HG03103 (cell line): ENCODE measurements at regions not wholly inside any gene's neighbourhood (a gene's known extent, or its start where the extent isn't known, plus 50 kb on each side); places are given as distances from the start of the nearest gene placed in this dataset.
"Not testable (repeated sequence)": the region's sequence is repeated elsewhere in the genome, so short reads cannot be mapped to it uniquely, and the experiment has no call there.

Source experiments
- ATAC-seq: cut with Tn5 transposase; IDR thresholded peaks from one replicate; pipeline ENCODE4 v1.9.1; 2021; ENCODE audit warnings: low read depth; ENCODE audit not compliant: unreplicated experiment

DNA sequence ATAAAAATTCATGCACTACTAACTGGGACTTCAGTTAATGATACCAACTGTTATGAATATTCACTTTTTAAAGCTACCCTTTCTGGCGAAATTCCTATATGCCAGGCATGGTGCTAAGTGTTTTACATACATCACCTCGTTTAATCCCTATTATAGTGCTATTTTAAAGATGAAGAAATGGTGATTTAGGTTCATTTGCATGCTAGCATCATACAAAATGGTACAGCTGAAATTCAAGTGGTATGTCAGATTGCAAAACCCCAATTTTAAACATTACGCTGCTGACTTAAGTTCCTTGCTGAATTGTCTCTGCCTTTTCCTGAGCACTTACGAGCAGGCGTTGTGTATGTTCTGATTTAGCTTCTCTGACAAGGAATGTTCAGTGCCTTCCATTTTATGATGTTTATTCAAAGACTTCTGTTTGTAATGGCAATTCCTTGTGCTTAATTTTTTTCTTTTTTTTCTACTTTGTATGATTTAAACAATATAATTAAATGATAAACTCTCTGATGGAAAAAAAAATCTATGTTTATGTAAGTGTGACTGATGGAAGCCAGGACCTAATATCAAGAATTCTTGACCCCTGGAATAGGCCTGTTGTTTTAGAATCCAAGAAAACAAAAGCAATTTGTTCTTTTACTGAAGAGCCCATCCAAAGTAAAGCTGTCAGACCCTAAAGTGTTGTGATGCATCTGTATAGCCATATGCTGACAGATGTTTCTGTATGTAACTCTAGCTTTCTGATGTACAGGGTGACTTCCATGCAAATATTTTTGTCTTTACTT is 148.1 kb downstream of the PCDH7 start:
- ATAC-seq, result no peak

DNA sequence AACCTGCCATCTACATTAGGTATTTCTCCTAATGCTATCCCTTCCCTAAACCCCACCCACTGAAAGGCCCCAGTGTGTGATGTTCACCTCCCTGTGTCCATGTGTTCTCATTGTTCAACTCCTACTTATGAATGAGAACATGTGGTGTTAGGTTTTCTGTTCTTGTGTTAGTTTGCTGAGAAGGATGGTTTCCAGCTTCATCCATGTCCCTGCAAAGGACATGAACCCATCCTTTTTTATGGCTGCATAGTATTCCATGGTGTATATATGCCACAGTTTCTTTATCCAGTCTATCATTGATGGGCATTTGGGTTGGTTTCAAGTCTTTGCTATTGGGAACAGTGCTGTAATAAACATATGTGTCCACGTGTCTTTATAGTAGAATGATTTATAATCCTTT is 149.2 kb downstream of the PCDH7 start:
- ATAC-seq, result not testable (repeated sequence)

DNA sequence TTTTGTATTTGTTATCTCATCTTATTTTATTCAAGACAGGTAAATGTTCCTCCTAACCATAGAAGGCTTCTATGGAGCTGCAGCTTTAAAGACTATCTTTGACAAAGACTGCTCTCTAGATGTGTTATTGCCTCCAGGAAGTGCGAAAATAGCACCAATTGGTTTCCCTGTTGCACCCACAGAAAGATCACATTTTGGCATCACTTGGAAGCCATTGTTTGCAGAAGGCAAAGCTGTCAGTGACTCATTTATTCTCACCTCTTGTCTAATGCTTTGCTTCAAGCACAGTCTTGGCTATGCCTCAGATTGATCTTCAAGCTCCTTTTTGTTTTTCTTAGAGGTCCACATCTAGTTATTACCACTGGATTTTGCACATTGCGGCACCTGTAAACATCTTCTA is 150.3 kb downstream of the PCDH7 start:
- no peak for ATAC-seq

DNA sequence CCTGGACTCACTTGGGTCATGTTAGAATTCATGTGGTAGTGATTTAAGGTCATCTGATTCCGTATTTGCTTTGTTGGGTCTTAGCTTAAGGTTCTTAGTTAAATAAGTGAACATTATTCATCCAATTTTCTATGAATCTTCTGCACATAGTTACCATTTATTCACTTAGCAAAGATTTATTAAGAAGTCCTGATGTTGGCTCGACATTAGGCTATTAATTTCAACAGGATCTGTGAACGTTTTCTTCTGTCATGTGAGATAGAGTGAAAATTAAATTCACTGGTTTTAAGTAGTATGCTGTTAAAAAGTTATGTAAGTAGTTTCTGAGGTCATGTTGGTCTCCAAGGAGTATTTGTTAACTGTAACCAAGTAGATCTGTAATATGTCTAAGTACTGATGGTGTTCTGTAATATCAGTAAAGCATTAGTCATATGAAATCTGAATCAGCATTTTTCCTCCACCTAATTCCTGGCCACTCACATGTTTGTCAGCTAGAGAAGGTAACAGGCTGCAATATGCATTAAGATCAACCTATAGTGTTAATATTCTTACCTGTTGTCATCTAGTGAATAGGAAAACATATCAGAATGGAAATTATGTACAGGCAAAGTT is 155.6 kb downstream of the PCDH7 start:
- ATAC-seq, result no peak

DNA sequence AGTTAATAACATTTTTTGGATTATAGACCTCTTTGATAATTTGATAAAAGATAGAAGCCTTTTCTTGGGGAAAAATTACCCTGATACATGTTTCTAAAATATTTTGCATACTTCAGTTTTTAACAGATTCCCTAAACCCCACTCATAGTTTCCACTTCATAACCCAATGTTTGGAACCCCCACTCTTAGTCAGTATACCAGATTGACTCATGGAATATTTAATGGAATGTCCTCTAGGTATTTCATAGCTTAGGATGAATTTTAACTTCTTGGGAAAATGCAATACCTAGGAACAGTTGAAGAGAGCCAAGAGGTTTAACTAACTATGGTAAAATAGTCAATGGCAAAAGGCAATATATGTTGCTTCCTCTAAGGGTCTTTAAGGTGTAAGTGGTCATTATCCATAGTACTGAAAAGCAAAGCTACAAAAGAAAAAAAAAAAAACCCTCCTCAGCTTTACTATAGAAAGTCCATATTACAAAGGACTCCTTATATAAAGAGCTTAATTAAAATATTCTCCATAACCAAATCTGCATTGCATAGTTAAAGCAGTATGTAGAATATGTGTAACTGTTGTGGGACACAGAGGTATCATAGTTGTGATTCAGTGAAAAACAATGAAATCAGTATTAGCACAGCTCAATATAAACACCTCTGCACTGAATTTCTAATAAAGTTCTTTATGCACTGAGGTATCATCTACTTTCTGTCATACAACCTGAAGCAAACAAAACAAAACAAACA is 159.9 kb downstream of the PCDH7 start:
- ATAC-seq, result no peak

DNA sequence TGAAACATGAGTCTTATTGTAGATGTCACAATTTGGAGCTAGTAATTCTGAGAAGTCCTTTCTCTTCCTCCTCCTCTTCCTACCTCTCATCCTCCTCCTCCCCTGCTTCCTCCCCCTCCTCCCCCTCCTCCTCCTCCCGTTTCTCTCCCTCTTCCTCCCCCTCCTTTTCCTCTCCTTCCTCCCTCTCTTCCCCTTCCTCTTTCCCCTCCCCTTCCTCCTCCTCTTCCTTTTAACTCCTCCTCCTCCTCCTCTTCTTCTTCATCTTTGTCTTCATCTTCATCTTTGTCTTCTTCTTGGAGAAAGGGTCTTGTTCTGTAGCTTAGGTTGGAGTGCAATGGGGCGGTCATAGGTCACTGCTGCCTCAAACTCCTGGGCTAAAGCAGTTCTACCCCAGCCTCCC is 161.8 kb downstream of the PCDH7 start:
- ATAC-seq, result no peak

DNA sequence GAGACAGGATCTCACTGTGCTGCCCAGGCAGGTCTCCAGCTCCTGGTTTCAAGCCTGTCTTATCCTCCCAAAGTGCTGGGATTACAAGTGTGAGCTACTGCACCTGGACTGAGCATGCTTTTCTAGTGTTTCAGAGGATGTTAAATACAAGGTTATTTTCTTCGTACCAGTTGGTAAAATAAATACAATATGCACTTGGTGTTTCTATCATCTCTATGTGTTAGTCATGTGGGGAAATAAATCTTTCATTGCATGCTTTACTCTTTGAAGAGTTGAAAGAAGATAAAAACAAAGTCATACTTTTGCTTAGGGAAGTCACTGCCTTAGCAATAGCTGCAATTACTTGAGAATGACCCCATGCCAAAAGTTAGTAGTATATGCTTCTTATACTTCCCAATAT is 162.3 kb downstream of the PCDH7 start:
- ATAC-seq, result no peak

DNA sequence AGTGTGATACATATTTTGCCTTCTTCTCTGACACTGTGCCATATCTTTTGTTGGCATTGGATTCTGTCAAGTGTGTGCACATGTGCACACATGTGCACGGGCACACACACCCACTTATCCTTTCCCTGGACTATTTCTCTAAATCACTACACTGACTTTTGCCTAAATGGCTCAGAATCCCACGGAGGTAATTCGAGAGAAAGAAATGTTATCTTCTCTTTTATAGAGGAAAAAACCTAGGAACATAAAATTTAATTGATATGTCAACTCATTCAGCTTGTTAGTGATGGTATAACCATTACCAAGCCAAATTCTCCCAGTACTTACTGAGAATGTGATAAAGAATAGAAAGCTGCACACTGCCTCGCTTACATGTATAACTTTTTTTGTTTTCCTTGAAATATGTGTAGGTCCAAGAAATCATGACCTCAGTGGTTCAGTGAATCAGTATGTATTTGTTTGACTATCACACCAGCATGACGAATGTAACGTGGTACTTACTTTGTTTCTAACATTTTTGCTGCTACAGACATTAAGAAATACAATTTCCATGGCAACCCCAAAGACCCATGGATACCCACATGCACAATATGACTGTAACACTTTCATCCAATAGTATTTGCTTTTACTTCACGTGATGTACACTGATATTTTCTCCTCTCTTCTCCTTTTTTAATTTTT is 163.0 kb downstream of the PCDH7 start:
- ATAC-seq, result no peak

DNA sequence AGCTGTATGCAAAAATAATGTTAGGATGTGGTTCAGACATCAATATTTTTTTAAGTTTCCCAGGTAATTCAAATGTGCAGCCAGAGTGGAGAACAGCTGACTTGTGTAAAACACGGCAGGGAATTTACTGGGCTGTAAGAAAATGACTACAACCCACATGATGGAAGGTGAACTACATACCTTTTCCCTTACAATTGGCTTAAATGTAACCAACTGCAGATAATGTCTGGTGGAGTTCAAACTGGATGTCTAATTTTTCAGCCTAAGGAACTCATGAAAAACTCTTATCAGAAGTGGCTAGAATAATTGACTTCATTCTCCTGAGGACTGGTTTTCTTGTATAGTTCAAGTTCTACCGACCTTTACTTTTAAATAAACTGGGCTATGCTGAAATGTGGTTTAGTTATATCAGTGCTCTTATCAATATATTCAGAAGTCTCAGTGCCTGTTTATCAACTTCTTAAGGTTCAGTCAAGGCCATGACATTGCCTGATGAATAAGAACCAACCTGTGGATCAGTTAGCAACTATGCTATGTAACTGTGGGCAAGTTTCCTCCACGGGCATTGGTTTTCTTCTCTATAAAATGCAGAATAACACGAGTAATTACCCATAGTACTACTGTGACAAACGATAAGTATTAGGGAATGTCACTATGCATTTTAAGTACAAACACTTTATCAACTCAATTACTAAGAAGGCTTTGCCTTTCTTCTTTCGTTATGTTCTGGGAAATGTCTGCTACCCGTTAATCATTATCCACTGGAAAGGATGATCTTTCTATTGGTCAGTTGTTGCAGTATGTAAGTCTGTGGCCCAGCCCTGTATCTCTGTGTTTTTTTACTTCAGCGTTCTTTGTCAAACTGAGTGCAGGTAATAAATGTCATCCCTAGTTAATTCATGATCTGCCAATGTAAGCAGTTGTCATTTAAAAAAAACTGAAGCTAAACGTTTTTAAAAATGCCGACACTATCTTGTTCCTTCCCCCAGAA is 181.6 kb downstream of the PCDH7 start:
- no peak for ATAC-seq

DNA sequence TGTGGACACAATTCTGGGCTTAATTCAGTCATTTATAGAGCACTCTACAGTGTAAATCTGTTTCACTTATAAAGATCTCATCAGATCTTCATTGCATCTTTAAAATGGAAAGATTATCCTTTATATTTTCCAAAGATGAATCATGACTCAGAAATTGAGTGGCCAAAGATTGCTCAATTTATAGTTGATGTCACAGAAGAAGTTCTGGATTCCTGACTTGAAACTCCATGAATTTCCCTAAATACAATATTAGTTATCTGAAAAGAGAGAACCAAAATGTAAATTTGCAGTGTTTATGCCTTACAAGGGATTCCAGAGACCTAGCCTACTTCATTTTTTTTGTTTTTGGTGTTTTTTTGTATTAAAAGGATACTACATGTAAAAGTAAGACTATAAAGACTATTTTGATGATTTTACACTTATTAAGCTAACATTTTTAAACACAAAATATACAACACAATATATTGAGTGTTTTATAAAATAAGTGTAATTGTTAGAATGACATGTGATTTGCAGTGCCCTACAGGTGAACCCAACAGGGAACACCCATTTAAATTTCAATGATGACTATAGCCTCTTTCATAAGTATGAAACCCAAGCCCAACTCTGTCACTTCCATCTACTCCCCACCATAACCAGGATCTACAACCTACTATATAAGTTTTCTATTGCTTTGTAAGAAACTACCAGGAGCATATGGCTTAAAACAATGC is 183.5 kb downstream of the PCDH7 start:
- ATAC-seq, result no peak

DNA sequence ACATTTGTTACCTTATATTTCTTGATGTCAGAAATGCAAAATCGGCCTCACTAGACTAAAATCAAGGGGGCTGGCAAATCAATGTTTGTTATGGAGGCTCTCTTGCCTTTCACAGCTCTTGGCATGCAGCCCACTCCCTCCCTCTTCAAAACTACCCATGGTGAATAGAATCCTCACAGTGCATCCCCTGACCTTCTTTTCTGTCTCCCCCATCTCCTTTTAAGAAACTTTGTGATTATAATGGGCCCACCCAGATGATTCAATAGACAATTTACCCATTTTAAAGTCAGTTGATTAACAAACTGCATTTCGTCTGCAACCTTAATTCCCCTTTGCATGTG is 184.0 kb downstream of the PCDH7 start:
- ATAC-seq, result no peak

DNA sequence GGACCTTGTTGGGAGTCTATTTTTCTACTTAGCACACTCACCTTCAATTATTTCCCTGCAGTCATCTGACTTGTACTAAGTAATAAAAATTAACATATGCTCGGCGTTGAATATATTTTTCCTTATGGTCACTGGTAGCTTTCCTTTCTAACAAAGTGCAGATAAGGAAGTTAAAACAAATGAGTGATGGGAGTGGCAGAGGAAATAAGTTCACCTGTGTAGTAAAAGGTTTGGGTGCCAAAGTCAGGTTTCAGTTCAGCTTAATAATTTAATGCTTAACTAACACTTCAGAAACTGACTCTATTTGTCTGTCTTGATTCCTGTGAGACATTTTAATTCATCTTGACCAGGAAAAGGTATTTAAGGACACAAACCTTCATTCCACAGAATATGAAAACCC is 184.4 kb downstream of the PCDH7 start:
- ATAC-seq, result no peak

DNA sequence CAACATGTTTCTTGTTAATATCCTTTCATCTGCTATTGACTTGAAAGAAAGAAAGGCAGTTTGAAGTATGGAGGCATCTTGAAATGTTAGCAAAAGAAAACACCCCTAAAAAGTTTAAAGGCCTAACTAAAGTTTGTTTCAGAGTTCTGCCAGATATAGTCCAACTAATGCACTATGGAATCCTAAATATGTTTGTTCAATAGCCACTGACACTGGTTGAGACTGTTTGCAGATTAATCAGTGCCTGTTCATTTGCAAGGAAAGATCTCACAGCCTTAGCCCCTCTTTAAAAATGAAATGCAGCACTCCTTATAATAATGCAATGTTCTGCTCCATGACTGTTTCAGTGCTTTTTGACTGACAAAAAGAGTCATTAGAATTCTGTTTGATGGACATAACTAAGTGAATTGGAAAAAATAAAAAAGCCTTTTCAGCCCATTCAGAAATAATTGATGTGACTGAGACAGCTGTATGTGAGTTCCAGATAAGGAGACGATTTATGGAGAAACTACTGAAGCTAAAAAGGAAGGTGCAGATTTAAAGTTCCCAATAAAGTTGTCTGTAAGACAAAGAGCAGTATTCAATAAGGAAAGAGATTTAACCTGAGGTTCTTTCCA is 192.0 kb downstream of the PCDH7 start:
- no peak for ATAC-seq

DNA sequence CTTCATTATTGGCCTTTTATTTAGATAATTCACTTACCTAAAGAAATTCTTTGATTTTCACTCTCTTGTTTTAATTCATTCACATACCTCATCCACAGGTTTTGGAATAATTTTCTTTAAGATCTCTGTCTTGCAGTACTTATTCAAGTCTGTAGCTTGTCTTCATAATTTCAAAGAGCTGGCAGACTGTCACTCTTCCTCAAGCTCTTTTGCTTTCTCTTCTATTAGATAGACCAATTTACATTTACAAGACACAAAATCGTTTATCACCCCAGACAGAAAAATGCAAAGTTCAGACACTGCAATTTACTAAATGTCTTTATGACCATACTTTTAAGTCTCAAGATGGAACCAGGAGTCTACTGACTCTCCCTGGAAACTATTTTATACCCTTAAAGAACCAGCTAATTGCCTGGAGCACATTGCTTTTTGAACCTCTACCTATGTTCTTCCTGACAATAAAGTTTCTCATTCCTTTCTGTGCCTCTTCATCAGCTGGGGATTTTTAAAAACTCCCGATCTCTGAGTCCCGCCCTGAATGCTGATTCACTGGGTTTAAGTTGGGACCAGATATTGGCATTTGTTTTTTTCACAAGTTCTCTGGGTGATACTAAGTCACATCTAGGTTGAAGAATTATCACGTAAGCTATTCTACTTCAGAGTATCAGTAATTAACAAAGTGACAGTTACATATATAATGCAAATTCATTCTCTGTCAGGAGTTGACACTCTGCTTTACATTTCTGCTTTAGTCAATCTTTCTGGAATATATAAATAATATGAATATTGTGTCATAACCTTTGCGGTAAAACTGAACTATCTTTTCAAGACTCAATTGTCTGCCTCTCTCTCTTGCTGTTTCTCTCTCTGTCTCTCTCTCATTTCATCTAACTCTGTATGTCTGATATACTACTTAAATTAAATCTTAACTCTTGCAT is 196.4 kb downstream of the PCDH7 start:
- ATAC-seq, result no peak

DNA sequence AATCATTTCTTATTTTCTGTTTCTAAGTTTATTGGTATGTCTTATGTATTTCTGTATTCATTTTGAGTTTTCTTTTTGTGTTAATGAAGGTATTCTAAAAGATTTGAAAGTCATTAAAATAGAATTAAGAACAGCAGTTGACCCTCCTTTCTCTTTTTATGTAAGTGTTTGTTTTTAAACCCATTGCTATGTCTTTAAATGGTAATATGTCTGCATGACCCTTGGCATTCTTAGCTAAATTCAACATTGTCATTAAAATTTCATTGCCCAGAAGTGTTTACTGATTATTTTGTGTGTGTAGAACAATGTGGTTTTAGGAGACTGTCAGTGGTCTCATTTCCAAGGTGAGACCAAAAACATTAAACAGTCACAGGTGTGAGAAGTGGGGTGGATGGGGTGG is 197.8 kb downstream of the PCDH7 start:
- ATAC-seq, result no peak

DNA sequence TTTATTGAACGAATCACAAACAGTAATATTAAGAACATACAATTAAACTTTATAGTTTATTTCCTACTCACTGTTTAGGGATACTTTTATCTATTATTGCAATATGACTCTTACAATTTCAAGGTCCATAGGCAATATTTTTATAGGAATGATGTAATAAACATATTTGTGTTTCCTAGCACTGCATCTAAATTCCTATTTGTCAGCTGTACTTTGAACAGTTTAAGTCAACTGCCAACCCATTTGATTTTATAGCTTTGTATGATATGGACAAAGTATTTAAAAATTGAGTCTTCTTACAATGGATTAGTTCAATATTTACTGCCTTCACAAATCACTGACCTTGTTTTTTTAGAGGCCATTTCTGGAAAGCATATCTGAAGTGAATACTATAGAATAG is 199.3 kb downstream of the PCDH7 start:
- no peak for ATAC-seq

DNA sequence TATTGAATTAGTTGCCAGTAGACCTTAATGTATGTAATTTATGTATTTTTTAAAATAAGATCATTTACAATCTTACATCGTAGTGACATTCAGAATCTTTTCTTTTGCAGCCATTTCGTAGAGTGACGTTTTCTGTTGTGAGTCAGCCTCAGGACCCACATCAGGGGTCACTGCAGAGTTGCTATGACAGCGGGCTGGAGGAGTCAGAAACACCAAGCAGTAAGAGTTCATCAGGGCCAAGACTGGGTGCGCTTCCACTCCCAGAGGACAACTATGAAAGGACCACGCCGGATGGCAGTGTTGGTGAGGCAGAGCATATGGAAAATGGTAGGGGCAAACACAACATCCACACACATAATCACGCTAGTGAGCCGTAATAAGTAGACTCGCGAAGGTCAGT is 199.9 kb downstream of the PCDH7 start:
- no peak for ATAC-seq

DNA sequence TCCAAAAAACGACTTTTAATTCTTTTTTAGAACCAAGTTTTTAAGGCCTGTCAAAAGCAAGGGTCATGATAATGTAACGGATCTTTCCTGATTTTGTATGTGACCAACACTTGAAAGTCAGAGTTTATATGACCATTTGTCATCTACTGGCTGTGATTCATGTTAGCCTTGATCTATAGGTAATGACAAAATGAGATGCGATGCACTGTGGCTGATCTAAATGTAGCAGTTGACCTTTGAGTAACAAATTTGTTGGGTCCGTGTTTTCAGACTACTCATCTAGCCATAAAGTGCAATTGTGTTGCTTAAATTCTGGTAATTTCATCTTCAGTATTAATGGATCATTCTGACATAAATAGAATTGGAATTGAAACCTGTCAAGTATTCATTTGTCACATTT is 202.5 kb downstream of the PCDH7 start:
- no peak for ATAC-seq
